ENCODE measurements at regions not wholly inside any gene's neighbourhood (a gene's known extent, or its start where the extent isn't known, plus 50 kb on each side); places are given as distances from the start of the nearest gene placed in this dataset.

GRCh38 chr15:93825682-93826081 is 405.7 kb upstream of the MCTP2 start:
- TF ChIP-seq CTCF (IDR thresholded peaks at IDR 0.05; ENCODE audit: low read depth, low read length, missing control alignments) = no peak
- no peak overlapping the region for H3K4me3 ChIP-seq (replicated peaks; ENCODE audit: low read depth, low read length)
- DNase-seq (ENCODE audit: extremely low read depth, low read depth) = no peak

GRCh38 chr15:93823971-93824913 is 407.1 kb upstream of the MCTP2 start:
- DNase-seq (ENCODE audit: extremely low read depth, low read depth) = no peak
- no peak overlapping the region for H3K4me3 ChIP-seq (replicated peaks; ENCODE audit: low read depth, low read length)
- TF ChIP-seq CTCF (IDR thresholded peaks at IDR 0.05; ENCODE audit: low read depth, low read length, missing control alignments) = no peak

GRCh38 chr15:93820566-93820965 is 410.8 kb upstream of the MCTP2 start:
- H3K4me3 ChIP-seq (replicated peaks; ENCODE audit: low read depth, low read length) = no peak overlapping the region
- TF ChIP-seq CTCF (IDR thresholded peaks at IDR 0.05; ENCODE audit: low read depth, low read length, missing control alignments) = no peak
- no peak for DNase-seq (ENCODE audit: extremely low read depth, low read depth)

- H3K4me3 ChIP-seq (replicated peaks; ENCODE audit: low read depth, low read length) = no peak overlapping the region
- no peak for DNase-seq (ENCODE audit: extremely low read depth, low read depth)
- TF ChIP-seq CTCF (IDR thresholded peaks at IDR 0.05; ENCODE audit: low read depth, low read length, missing control alignments) = no peak
Observed at GRCh38 chr15:93819826-93820225, 411.5 kb upstream of the MCTP2 start.

- no peak overlapping the region for H3K4me3 ChIP-seq (replicated peaks; ENCODE audit: low read depth, low read length)
- no peak for DNase-seq (ENCODE audit: extremely low read depth, low read depth)
- no peak for TF ChIP-seq CTCF (IDR thresholded peaks at IDR 0.05; ENCODE audit: low read depth, low read length, missing control alignments)
Observed at GRCh38 chr15:93816815-93817214, 414.5 kb upstream of the MCTP2 start.

- H3K4me3 ChIP-seq (replicated peaks; ENCODE audit: low read depth, low read length) = no peak overlapping the region
- TF ChIP-seq CTCF (IDR thresholded peaks at IDR 0.05; ENCODE audit: low read depth, low read length, missing control alignments) = no peak
- no peak for DNase-seq (ENCODE audit: extremely low read depth, low read depth)
Observed at GRCh38 chr15:93811305-93811704, 420.1 kb upstream of the MCTP2 start.
